HepG2 (cell line): ENCODE measurements at regions not wholly inside any gene's neighbourhood (a gene's known extent, or its start where the extent isn't known, plus 50 kb on each side); places are given as distances from the start of the nearest gene placed in this dataset.

ENCODE experiments used
- ATAC-seq: fragments of 200-7000 bp; cut with Tn5 transposase; 3 replicates; pipeline ENCODE4 v1.9.1; 2020; ENCODE audit warnings: mild to moderate bottlenecking, moderate library complexity
- BruUV-seq: library from RNA; stranded (reverse); fragments of 400-500 nt; replicated peaks from 2 replicates; lab custom pipeline; 2021; lab: Mats Ljungman, UMichigan
- CTCF ChIA-PET: fragments of 300-600 bp; formaldehyde crosslinking; extraction: SDS; loops from one replicate; lab custom pipeline; 2021; ENCODE audit warnings: low total read pairs, inconsistent platforms, low intra/inter-chr PET ratio; lab: Yijun Ruan, JAX
- POLR2A ChIA-PET: fragments of 350-600 bp; sonication (Branson Sonifier 250); formaldehyde crosslinking; loops from one replicate; lab custom pipeline; 2020; ENCODE audit warnings: antibody characterized with exemption, inconsistent platforms; lab: Yijun Ruan, JAX
- DNase-seq: peaks from one replicate; pipeline ENCODE4 v3.0.0-alpha.2; 2015; ENCODE audit warnings: low spot score
- FAIRE-seq: peaks from 3 replicates; lab custom pipeline; 2011; peaks lifted over from hg19 to GRCh38; lab: Jason Lieb, UNC
- H2AFZ ChIP-seq: one replicate; pipeline ENCODE4 v1.6.1; 2011; ENCODE audit warnings: low read length, inconsistent platforms
- H3K27ac ChIP-seq: fragments of 300-600 bp; 3 replicates; pipeline ENCODE4 v1.8.0; 2011; ENCODE audit warnings: mixed run types, mild to moderate bottlenecking, mixed read lengths, low read length, inconsistent platforms; ENCODE audit not compliant: insufficient read depth; ENCODE audit errors: extremely low read length
- H3K27me3 ChIP-seq, 2 experiments: fragments of 200-600 bp in 1 of 2; 2 replicates in 1 of 2; 3 replicates in 1 of 2; pipeline versions ENCODE4 v1.6.0 to v1.8.0; 2011; ENCODE audit warnings: low read length in 2 of 2, mild to moderate bottlenecking in 2 of 2, moderate library complexity in 2 of 2, inconsistent platforms in 1 of 2; ENCODE audit not compliant: insufficient read depth in 2 of 2, control insufficient read depth in 1 of 2
- H3K36me3 ChIP-seq, 2 experiments: fragments of 200-600 bp in 1 of 2; replicated peaks in 1 of 2; 2 replicates in 1 of 2; 3 replicates in 1 of 2; pipeline versions ENCODE4 v1.5.1 to v1.8.0; 2011; ENCODE audit warnings: low read length in 2 of 2, inconsistent platforms in 1 of 2; ENCODE audit not compliant: insufficient read depth in 2 of 2, control insufficient read depth in 1 of 2
- H3K4me1 ChIP-seq: 2 replicates; pipeline ENCODE4 v1.5.1; 2012; ENCODE audit warnings: low read length, inconsistent platforms; ENCODE audit not compliant: insufficient read depth
- H3K4me2 ChIP-seq: 2 replicates; pipeline ENCODE4 v1.6.0; 2011; ENCODE audit warnings: low read depth, low read length, inconsistent platforms
- H3K4me3 ChIP-seq, 3 experiments: fragments of 200-600 bp in 1 of 3; sonication (generic), shearing (Covaris generic) in 1 of 3; replicated peaks in 1 of 3; 2 replicates each; pipeline ENCODE4 v1.5.1; 2011 to 2016; ENCODE audit warnings: low read length in 3 of 3, inconsistent platforms in 2 of 3, low read depth in 2 of 3, mild to moderate bottlenecking in 2 of 3, control low read depth in 1 of 3, mixed read lengths in 1 of 3; ENCODE audit not compliant: insufficient read depth in 1 of 3
- H3K79me2 ChIP-seq: one replicate; pipeline ENCODE4 v1.6.1; 2011; ENCODE audit warnings: low read length, inconsistent platforms; ENCODE audit not compliant: insufficient read depth
- H3K9ac ChIP-seq: 2 replicates; pipeline ENCODE4 v1.6.0; 2011; ENCODE audit warnings: mild to moderate bottlenecking, low read depth, low read length, inconsistent platforms; ENCODE audit not compliant: insufficient read depth
- H3K9me3 ChIP-seq: 2 replicates; pipeline ENCODE4 v1.5.1; 2012; ENCODE audit warnings: mild to moderate bottlenecking, low read length
- H4K20me1 ChIP-seq: 2 replicates; pipeline ENCODE4 v1.6.0; 2011; ENCODE audit warnings: inconsistent platforms, mild to moderate bottlenecking, low read length, moderate library complexity; ENCODE audit not compliant: insufficient read depth
- BRD4 ChIP-seq: sonication (generic); formaldehyde crosslinking; IDR thresholded peaks from 2 replicates; pipeline ENCODE4 v1.4.0; 2020; ENCODE audit warnings: missing genetic modification reagents
- EEA1 ChIP-seq: sonication (generic); formaldehyde crosslinking; IDR thresholded peaks from 2 replicates; pipeline ENCODE4 v1.5.1; 2020; ENCODE audit warnings: mild to moderate bottlenecking, missing genetic modification reagents, borderline replicate concordance
- FLYWCH1 ChIP-seq: sonication (generic); formaldehyde crosslinking; IDR thresholded peaks from 2 replicates; pipeline ENCODE4 v1.8.1; 2023; ENCODE audit warnings: mild to moderate bottlenecking, missing genetic modification reagents
- IRF9 ChIP-seq: sonication (generic); formaldehyde crosslinking; IDR thresholded peaks from 2 replicates; pipeline ENCODE4 v1.8.0; 2022; ENCODE audit warnings: missing genetic modification reagents, mild to moderate bottlenecking, borderline replicate concordance
- TCF7 ChIP-seq: sonication (generic); IDR thresholded peaks from 2 replicates; pipeline ENCODE4 v1.6.1; 2016; ENCODE audit warnings: antibody characterized with exemption, low read depth
- TRIM22 ChIP-seq: fragments of 450-650 bp; IDR thresholded peaks from 2 replicates; pipeline ENCODE4 v1.6.1; 2017
- ZBTB46 ChIP-seq: sonication (generic); formaldehyde crosslinking; IDR thresholded peaks from 2 replicates; pipeline ENCODE4 v1.4.0; 2020; ENCODE audit warnings: mild to moderate bottlenecking, missing genetic modification reagents, borderline replicate concordance
- ZNF142 ChIP-seq: sonication (generic); formaldehyde crosslinking; IDR thresholded peaks from 2 replicates; pipeline ENCODE4 v1.4.0; 2020; ENCODE audit warnings: missing genetic modification reagents
- WGBS: methylation state at CpG from one replicate; pipeline ENCODE4 v1.1.6; 2017; ENCODE audit warnings: low lambda C conversion rate; 5-methylcytosine and 5-hydroxymethylcytosine counted together
- in situ Hi-C: cut with HindIII; loops from 2 replicates; pipeline ENCODE4 v1.10.0; 2017; ENCODE audit warnings: low pct_unique_long_range_greater_than_20kb; ENCODE audit not compliant: extremely low pct_ligation_motif_present
- intact Hi-C: fragments of 100-400 bp; cut with micrococcal nuclease; formaldehyde crosslinking; loops from one replicate; pipeline ENCODE4 v1.10.0; 2022; ENCODE audit not compliant: unreplicated experiment
- TF ChIP-seq, protein P1 (sequence below): sonication (generic); formaldehyde crosslinking; conservative IDR thresholded peaks from 2 replicates; pipeline ENCODE4 v1.8.1; 2023; ENCODE audit warnings: missing genetic modification reagents
- TF ChIP-seq, protein P2 (sequence below): sonication (generic); formaldehyde crosslinking; IDR thresholded peaks from 2 replicates; pipeline ENCODE4 v1.5.0; 2020; ENCODE audit warnings: missing genetic modification reagents, mild to moderate bottlenecking, borderline replicate concordance

DNA sequence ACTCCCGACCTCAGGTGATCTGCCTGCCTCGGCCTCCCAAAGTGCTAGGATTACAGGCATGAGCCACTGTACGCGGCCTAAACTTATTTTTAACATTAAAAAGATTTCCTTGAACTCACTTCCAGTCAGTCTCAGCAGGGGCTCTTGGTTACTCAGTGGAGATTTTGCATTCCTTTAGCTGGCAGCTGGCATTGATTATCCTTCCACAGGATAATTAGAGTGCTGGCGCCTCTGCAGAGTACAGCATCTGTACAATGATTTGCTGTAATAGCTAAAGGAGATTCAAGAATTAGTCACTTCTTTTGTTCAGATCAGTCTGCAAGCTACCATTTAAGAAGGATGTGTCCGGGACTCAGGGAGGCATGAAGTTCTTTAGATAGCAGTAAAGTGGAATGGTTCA lies 125.0 kb upstream of the NPY start:
- no TSS peak for BruUV-seq
- Histone ChIP-seq H3K4me1 (no peaks in the 10 kb centered on the region), H4K20me1 (no peaks in the 10 kb centered on the region), H3K4me3 (no peak overlapping the region), H3K36me3 (no peaks in the 10 kb centered on the region), H3K79me2 (no peaks in the 10 kb centered on the region), H3K27me3 (no peaks in the 10 kb centered on the region), H3K9me3 (no peaks in the 10 kb centered on the region), H3K27ac (no peak overlapping the region), H3K4me2 (no peak overlapping the region), H2AFZ (no peak overlapping the region), H3K9ac (no peak overlapping the region)
- in situ Hi-C loops (no loop called here), intact Hi-C loops (no loop called here)
- no peak for FAIRE-seq
- no peak for DNase-seq
- no peak for ATAC-seq
- 36% methylated on average over 6 of the region's 6 CpGs for WGBS
- POLR2A ChIA-PET = no interaction called here
- CTCF ChIA-PET = no interaction called here
- TF ChIP-seq ZNF142 (CRISPR knock-in tag) = no peak
- TF ChIP-seq IRF9 = no peak
- no peak for TF ChIP-seq BRD4
- no peak for TF ChIP-seq ZBTB46 (CRISPR knock-in tag)
- TF ChIP-seq, protein P1, sequence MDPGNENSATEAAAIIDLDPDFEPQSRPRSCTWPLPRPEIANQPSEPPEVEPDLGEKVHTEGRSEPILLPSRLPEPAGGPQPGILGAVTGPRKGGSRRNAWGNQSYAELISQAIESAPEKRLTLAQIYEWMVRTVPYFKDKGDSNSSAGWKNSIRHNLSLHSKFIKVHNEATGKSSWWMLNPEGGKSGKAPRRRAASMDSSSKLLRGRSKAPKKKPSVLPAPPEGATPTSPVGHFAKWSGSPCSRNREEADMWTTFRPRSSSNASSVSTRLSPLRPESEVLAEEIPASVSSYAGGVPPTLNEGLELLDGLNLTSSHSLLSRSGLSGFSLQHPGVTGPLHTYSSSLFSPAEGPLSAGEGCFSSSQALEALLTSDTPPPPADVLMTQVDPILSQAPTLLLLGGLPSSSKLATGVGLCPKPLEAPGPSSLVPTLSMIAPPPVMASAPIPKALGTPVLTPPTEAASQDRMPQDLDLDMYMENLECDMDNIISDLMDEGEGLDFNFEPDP (CRISPR knock-in tag) = no peak
- no peak for TF ChIP-seq TRIM22
- no peak for TF ChIP-seq TCF7
- TF ChIP-seq FLYWCH1 (CRISPR knock-in tag) = no peak
- TF ChIP-seq, protein P2, sequence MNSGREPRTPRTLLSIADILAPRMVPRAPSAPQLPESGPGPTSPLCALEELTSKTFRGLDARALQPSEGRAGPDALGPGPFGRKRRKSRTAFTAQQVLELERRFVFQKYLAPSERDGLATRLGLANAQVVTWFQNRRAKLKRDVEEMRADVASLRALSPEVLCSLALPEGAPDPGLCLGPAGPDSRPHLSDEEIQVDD (CRISPR knock-in tag) = no peak
- no peak for TF ChIP-seq EEA1 (CRISPR knock-in tag)
